NOMO-1 treated with DMSO at 0.1 percent for 48 hours (cell line): ENCODE measurements at regions not wholly inside any gene's neighbourhood (a gene's known extent, or its start where the extent isn't known, plus 50 kb on each side); places are given as distances from the start of the nearest gene placed in this dataset.

Experiments
- DNase-seq: peaks from one replicate; lab custom pipeline; 2025; ENCODE audit not compliant: unreplicated experiment; lab: John Stamatoyannopoulos, UW

GRCh38 chr10:124288486-124288885 is 130.2 kb downstream of the OAT start:
- no peak for DNase-seq

DNA sequence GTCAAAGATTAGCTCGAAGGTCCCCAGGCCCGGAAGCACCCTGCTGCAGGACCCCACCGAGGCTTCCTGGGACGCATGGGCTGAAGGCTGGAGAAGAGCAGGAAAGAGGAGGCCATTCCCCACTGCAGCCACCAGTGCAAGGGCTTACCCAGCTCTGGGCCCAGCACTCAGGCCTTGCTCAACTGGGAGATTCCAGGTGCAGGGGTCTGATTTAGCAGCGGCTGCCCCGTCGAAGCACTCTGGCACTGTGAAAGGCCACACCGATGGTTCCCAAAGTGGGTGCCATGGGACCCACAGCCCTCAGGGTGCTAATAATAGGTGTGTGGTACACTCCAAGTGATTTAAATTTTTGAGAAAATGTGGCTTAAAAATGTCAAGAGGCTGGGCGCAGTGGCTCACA is 130.9 kb downstream of the OAT start:
- no peak for DNase-seq

DNA sequence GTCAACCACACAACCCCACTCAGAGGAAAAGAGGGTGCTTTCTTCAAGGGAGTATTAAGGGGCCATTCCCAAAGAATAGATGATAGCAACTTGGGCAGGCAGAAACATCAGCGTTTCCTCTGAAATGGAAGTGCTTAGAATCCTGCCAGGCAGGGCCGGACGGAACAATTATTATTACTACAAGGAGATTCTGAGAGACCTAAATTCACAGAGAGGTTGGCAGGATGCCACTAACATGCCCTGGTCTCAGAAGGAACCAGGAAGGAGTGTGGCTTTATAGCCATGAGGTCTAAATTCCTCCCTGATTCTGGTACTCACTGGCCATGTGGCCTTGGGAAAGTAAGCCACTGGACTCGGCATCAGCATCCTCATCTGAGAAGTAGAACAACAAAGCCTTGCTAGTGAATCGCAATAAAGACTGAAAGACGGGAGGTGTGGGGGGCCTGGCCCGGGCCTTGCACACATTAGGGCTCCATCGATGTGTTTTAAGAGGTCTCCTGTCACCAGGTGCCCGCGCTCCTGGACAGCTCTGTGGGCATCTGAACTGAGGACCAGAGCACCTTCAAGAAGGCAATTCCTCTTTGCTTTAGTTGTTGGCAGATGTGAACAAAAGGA is 131.5 kb downstream of the OAT start:
- no peak for DNase-seq

- no peak for DNase-seq
These were observed 132.1 kb downstream of the OAT start for GRCh38 chr10:124286621-124287020.

GRCh38 chr10:124285587-124286527 is 132.9 kb downstream of the OAT start:
- peak; percentile 69 for DNase-seq

DNA sequence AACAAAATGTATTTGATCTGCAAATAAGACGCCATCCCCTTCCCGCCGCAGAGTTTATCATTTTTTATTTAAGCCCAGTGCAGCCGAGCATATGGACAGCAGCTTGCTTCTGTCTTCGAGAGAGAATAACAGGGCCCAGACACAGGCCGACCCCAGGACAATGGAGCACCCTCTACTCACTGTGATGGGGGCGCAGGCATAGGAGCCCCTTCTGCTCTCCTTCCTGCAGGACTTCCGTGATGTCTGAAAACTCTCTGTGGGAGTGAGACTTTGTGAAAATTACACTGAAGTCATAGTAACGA is 134.8 kb downstream of the OAT start:
- no peak for DNase-seq

- no peak for DNase-seq
These were observed 135.3 kb downstream of the OAT start for GRCh38 chr10:124283215-124283948.

DNA sequence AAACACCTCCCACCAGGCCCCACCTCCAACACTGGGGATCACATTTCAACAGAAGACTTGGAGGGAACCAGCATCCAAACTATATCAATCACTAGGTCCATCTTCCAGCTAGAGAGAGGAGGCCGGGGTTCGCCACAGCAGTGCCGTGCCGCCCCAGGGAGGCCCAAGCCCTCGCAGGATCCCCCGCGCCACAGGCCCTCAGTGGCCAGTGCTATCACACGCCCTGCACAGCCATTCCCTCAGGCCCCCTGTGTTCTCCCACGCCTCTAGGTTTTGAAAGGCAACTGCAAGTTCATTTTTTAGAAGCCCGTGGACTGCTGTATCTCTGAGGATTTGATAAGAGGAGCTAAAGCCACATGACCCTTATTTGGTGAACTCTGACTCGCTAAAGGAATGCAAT is 136.4 kb downstream of the OAT start:
- no peak for DNase-seq

DNA sequence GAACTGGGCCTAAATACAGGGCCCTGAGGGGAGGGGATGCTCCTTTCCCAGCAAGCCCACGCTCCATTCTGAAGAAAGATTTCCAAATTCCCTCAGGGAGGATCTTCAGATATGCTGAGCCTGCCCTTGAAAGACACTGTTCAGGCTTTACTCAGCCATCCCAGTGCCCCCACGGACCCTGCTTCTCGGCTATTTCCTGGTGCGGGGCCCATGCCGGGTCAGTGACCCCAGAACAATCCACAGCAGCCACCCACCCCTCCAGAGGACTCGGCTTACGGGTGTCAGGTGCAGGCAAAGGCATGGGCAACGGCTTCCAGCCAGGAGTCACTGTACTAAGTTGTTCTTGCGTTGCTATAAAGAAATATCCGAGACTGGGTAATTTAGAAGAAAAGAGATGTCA is 137.1 kb downstream of the OAT start:
- no peak for DNase-seq

DNA sequence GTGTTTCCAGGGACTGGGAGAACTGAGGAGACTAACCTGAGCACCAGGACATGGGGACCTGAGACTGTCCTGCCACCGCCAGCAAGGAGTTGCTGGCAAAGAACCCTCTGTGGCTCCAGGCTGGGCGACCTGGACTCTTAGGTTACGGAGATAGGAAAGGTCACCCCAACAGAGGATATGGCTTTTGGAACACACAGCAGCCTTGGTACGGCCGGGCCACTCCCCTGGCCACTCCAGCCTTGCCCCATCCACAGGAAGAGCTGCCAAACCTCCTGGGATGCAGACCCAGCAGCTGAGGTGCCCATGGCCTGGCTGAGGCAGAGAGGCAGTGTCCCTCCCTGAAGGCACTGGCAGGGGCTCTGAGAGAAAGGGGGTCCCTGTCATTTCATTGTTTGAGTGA is 137.8 kb downstream of the OAT start:
- DNase-seq: no peak

DNA sequence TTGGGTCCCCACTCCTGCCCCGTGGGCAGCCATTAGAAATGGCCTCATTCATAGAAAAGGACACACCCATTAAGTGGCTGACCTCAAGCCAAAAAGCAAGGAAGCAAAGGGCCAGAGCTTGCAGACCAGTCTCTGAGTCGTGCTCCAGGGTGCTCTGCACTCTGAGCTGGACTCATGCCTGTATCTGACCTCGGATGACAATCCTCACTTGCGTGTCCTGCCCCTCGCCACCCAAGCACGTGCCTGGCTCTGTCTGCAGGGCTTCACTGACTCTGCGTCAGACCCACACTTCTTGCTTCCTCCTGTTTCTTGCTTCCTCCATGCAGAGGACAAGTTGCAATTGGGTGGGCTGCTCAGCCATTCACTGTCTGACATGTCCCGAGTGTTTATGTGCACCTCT is 138.8 kb downstream of the OAT start:
- DNase-seq: no peak

DNA sequence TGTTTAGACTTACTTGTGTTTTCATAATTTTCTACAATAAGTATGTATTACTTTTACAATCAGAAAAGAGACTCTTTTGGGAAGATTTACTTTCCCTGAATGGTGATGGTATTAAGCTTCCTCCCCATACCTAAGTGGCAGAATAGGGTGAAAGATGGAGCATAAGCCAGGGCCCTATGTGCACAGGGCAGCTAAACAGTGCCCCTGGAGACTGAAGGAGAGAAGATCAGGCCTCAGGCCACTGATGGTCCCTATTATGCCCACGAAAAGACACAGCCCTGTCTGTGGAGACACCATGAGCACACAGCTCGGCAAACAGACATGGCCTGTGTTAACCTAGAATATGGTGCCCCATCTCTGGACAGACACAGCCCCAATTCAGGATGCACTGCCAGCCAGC is 139.4 kb downstream of the OAT start:
- DNase-seq: no peak

DNA sequence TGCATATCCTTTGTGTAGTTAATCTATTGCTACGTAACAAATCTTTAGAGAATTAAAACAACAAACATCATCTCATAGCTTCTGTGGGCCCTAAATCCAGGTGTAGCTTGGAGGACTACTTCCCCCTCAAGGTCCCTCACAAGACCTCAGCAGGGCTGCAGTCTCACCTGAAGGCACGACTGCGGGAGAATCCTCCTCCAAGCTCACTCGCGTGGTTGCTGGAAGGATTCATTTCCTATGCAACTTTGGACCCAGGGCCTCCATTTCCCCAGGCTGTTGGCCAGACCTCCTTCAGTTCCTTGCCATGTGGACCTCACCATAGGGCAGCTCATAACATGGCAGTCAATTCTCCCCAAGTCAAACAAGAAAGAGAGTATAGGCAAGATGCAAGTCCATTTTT is 140.4 kb downstream of the OAT start:
- DNase-seq: no peak

- no peak for DNase-seq
These were observed 145.6 kb downstream of the OAT start for GRCh38 chr10:124273141-124273540.

DNA sequence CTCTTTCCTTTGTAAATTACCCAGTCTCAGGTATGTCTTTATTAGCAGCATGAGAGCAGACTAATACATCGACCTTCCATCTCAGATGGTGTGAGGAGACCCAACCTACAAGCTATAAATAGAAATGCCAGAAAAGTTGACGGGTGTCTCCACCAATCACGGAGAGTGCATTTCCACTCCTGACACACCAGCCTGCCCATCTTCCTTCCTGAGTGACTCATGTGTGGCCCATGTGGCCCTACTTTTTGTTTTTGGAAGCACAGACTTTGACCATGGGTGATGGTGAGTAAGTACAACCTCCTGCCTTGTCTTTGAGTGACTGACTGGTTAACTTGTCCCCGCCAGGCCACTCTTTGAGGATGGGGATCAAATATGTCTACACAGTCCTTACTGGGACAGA is 147.0 kb downstream of the OAT start:
- no peak for DNase-seq

GRCh38 chr10:124270530-124271327 is 148.0 kb downstream of the OAT start:
- DNase-seq: no peak

DNA sequence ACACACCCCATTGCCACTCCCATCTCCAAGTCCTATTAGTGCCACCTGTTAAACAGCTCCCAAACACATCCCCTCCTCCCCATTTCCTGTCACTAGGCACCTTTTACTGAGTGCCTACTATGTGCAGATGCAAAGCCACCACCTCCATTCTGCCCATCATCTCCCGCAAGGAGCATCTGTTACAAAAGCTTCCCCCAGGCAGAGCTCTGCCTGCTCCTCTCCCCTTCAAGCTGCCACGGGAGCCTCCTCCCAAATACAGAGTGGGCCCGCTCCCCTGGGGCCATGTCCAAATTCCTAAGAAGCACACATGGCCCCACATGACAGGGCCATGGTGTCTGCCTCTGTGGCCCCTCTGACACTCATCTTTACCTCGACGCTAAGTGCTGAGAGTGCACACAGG is 149.7 kb downstream of the OAT start:
- DNase-seq: no peak

GRCh38 chr10:124267911-124268549 is 150.7 kb downstream of the OAT start:
- no peak for DNase-seq

- DNase-seq: no peak
These were observed 151.4 kb downstream of the OAT start for GRCh38 chr10:124267231-124267885.
